ENCODE measurements at regions not wholly inside any gene's neighbourhood (a gene's known extent, or its start where the extent isn't known, plus 50 kb on each side); places are given as distances from the start of the nearest gene placed in this dataset.

DNA sequence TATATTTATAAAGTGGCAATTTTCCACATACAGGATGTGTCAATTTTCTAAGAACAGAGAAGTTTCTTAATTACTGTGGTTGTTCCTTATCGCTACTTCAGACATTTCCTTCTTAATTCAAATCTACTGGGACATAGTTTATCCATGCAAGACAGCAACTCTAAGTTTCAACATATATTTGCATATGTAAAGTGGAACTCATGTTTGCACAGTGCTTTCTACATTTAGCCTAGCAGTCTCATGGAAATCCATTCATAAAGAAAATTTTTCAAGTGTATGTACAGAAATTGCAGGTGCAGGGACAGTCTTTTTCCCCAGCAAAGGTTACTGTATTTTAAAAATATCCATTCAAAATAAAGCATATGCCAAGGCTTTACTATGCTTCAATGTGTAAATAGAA lies 956.7 kb upstream of the SEL1L start:
- no peak for DNase-seq

DNA sequence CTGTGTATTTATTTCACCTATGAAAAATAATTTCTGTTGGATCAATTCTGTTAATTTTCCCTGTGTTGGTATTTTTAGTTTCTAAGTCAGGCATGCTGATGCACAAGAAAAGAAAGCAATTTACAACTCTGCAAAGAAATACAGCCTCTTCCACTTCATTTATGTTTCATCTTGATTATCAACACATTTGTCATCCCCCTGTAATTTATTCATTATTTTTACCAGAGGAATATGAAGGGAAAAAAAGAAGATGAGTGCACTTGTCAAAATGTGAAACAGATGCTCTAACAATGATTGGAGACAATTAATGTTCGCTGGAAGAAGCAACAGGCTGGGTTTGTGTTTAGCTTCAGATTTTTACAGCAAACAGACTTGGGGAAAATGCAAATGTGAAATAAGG lies 958.5 kb upstream of the SEL1L start:
- DNase-seq: no peak

DNA sequence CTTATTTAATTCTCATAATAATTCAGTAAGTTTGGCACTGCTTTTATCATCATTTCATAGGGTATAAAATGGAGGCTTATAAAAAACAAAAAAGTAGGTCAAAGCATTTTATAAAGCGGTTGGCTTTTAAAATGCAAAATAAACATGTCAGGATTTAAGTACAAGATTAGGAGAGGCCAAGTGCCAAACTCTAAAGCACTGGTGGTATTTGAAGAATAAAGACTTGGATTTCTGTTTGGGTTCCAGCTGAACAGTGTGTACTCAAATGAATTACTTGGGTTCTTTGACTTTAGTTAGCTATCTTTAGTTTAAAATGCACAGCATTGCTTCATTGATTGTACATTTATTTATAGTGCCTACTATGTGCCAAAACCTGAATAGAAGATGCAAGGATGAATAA lies 966.6 kb upstream of the SEL1L start:
- DNase-seq: no peak

DNA sequence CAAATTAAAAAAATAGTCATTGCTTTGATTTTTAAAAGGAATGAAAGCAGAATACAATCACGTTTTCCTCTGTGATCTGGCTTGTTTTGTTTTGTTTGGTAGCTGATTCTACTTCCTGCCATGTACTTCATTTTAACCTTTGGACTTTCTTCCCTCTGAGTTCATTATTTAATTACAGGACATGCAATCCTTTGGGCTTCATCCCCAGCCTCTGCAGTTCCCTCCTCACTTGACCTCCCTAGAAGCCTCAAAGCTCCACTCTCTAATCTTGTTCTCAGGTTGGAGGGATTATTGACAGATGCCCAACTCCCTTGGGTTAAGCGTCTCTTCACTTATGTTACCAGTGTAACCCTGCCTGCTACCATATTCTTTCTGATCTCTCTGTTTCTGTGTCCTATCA lies 967.9 kb upstream of the SEL1L start:
- DNase-seq: no peak

DNA sequence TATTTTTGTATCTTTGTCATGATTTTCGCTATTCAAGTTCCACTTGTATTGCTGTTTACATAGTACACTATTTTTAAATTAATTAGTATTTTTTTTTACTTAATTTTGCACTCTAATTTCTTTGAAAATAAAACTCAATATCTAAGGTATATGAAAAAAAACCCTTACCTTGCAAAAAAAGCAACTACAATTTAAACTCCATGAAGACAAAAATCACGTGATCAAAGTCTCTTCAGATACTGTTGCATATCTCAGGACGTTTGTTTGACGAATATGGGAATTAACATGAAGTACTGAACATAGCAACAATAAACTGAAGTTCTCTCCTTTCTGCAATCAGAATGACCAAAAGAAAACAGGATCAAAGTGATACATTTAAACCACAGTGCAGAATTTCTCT lies 968.4 kb upstream of the SEL1L start:
- DNase-seq: no peak

DNA sequence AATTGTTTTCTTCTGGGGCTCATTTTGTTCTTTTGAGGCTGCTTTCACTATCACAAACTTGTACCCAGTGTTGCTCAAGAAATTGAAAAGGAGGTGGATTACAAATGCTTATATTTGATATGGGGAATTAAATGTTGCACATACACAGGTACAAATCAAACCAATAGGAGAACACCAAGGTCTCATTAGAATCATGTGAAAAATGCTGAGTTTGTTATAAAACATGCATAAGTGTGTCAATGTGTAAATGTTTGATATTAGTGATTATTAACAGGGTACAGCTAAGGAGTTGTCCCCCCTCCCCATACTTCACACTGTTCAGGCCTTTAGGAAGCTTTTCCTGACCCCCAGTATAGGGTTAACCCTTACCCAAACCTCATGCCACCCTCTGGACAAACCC lies 971.2 kb upstream of the SEL1L start:
- no peak for DNase-seq

DNA sequence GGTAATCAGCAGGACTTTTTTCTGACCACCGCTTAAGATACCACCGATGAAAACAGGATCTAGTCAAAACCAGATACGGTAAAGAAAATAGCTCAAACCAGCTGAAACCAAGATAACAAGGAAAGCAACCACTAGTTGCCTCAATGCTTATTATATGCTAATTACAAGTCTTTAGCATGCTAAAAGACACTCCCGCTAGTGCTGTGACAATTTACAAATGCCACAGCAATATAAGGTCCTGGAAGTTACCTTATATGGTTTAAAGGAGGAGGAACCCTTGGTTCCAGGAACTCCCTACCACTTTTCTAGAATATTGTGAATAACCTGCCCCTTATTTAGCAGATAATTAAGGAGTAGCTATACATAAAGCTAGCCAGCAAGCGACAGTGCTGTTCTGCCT lies 976.4 kb upstream of the SEL1L start:
- DNase-seq: no peak

DNA sequence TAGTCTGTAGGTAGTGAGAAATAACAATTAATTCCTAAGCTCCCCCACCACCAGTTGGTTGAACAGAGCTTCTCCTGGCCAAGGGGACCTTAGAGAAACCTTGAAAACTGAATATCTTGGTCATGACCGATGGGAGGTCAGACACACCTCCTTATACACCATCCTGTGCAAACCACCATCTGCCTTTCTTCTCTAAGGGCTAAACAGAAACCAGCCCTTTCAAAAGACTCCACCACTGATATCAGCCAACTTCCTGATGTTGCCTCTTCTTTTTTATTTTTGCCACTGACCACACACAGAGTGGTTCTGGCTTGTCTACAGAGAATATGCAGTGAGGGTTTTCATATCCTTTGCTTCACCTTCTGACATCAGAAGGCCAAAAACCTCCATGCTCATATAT lies 977.7 kb upstream of the SEL1L start:
- DNase-seq: no peak

DNA sequence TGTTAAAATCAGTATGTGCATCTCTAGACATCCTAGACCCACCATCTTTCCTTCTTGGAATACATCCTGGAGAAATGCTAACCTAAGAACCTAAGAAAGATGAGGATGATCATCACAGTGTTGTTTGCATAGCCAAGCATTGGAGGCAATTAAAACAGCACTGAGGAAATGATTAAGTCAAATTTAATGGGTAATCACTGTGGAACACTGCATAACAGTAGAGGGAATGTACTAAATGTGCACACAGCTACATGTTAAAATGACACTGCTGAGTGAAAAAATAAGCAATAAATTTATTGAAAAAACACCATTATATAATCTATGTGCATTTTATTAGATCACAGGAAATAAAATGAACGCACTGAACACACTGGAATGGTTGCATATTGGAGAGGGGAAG lies 987.1 kb upstream of the SEL1L start:
- no peak for DNase-seq

DNA sequence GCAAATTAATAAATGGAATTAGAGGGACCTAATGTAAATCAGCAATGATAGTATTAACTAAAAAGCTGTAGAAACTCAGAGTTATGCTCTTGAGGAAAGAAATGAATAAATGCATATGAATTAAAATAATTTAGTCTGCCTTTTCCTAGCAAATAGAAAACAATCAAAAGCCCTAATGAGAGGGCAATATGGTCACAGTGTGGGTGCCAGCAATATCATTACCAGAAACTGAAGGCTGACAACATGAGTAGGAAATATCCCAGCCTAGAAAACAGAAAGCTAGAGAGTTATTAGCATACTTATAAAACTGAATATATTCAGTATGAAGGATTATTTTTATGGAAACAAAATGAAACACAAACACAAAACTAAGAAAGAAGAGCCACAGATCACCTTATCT lies 987.5 kb upstream of the SEL1L start:
- DNase-seq: no peak

DNA sequence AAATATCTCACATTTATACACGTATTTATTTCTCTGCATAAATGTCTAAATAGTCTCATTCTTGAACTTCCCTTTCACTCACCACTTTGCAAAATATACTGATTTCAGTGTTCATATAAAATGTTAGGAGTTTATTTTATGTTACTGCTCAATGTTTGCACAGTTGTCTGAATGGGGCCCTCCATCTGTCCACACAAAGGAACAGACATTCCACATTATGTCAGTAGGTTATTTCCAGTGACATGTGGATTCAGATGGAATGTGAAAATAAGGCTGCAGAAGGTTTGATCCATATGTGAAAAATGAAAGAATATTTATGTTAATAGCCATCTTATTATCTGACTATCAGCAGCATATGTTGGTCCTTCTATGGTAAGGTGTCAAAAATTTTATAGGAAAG lies 994.4 kb upstream of the SEL1L start:
- no peak for DNase-seq

DNA sequence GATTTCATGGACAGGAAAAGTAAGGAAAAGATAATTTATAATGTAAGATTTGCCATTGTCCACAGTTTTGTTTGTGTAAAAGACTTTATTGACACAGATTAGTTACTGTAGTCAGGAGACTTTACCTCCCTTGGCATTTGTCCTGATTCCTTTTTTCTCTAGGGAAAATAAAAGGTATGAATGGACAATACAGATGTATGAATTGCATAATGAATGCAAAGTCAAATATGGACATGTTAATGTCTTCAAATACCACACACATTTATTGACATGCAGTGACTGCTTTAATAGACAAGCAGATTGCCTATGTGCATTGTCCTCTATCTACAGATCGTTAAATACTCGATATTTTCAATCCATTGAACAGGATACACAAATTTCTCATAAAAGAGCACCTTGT lies 999.7 kb upstream of the SEL1L start:
- DNase-seq: no peak

DNA sequence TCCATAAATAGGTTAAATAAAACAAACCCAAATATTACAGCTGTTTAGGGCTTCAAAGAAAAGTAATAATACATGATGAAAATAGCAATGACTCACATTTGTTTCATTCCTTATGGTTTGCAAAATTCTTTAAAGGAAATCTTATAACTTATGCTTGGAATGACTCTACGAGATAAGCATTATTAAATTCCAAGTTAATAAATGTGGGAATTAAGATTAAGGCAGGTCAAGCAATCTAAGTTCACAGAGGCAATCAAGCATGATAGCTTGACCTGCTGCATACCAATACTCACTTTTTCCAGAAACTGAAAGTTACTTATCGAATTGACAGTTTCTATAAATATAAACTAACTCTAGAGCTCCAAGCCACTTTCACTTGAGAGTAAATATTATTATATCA lies 1002.9 kb upstream of the SEL1L start:
- DNase-seq: no peak

DNA sequence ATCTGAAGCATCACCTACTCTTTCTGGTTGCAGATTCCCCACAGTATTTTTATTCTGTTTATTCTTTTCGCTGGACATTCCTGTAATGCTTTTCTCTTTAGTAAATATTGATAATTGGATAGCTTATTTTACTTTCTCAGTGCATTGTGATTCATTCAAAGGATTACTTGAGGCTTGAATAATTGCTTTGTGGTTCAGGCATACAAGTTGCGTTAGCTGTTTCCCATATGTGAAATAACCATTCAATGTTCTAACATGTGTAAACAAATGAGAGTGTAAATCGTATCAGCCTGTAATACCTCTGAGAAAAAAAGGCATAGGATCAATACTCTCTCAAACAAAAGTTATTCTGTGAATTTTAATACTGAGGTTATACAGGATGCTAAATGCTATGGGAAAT lies 1004.2 kb upstream of the SEL1L start:
- no peak for DNase-seq

DNA sequence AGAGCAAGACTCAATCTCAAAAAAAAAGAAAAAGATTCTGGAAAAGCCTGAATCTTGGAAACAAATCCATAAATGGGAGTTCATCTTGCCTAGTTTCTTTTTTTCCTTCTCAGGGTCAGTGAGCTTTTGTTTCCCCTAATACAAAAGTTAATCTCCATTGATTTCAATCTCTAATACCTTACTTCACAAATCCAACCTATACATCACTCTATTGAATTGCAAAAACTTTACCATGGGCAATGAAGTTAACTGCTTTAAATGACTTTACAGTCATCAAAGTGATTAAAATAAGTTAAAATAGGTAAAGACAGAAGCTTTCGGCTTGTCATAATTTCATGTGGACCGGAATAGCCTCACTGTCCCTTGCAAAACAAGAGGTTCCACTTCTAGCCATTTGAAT lies 1012.7 kb upstream of the SEL1L start:
- DNase-seq: no peak

DNA sequence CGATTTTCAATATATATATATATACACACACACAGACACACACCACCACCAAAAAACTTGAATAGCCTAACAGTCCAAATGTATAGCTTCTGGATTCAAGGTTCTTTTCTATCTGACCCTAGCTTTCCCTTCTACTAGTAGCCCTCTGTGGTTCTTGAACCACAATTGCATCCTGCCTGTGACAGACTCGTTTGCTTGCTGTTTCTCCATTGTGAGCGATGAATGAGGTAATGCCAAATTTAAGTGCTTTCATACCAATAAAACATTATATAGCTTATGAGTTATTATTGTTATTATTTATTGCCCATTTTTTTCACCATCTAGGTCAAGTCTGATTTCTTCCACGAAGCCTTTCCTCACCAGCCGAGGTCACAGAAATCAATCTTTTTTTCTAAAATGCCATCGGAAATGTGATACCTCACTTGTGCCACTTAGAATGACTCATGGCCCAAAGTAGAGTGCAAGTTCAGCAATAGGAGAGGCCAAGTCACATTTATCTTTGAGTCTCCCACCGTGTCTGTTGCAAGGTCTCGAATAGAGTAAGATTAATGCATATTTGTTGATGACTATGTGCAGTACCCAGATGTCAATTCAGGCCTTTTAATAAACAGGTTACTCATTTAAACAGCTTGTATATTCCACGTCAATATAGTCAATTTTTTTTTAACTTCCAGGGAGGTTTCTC lies 1015.8 kb upstream of the SEL1L start:
- no peak for DNase-seq

DNA sequence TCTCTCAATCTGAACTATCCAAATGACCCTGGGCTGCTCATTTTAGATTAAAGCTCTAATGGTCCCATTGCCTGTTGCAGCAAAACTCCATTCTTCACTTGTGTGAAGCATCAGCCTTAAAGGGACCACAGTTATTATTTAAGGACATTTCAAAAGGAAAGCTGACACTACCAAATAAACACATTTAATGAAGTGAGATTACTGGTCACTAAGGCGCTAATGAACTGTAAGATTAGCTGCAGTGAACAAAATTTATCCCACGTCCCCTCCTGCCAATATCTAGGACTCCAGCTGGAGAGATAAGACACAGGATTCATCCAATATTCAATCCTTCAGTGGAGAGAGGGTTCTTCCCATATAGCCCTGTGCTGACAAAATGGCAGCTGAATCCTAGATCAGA lies 1029.2 kb upstream of the SEL1L start:
- DNase-seq: no peak

DNA sequence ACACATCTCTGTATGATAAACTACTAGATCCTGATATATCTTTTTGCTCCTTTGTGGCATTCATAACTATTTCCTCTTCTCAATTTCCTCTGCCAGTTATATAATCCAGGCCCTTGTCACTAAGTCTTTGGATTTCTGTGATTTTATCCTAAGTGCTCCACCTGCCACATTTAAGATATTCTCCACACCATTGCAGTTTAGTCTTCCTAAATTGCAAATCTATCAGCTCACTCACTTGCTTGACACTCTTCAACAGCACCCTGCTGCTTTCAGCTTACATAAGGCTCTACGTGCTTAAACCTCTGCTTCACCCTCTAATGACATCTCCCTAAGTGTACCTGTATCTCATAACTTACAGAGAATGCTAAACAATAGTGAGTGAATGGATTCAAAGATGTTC lies 1032.2 kb upstream of the SEL1L start:
- DNase-seq: no peak

DNA sequence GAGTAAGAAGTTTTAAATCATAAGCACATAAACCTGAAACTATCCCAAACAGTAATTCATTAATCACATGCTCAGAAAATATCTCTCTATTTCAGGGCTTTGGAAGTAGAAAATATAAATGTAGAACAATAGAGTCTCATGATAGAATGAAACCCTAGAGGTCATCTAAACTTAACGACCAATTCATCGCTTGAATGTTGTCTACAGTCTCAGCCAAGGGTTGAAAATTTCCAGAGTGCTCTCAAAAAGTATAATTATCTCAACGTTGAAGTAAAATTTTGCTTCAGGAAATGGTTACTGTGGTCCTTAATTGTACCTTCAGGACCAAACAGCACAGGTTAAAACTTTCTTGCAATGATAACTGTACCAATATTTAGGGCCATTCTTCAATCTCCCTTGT lies 1053.6 kb upstream of the SEL1L start:
- no peak for DNase-seq

DNA sequence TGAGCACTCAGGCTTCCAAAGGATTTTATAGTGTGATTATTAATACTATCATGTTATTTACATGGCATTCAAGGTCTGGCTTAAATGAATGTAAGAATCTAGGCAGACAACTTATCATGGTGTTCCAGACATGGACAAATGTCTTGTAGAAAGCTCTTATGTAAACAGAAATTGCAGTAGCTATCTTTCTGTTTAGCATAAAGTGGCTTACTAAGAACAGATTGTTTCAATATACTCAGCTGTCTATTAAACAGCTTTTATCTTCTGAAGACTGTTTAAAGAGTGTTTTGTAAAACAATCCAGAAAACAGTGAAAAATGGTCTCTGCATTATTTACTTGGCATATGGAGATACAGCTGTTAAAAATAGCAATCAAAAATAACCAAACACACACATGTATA lies 1061.8 kb upstream of the SEL1L start:
- no peak for DNase-seq

DNA sequence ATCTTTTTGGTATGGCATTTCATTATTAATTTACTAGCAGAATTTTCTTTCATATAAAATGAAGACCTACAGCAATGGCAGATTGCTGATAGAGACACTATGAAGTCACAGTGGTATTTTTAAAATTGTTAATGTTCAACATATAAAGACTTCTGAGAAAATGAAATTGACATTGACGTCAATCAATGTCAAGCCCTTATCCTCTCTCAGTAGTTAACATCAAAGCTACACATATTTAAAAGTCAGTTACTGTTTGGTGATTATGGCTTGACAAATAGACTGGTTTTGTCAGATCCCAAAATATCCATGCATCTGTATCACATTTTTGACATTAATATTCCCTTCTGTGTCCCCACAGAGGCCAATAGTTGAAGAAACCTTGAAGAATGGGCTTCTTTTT lies 1069.1 kb upstream of the SEL1L start:
- no peak for DNase-seq

DNA sequence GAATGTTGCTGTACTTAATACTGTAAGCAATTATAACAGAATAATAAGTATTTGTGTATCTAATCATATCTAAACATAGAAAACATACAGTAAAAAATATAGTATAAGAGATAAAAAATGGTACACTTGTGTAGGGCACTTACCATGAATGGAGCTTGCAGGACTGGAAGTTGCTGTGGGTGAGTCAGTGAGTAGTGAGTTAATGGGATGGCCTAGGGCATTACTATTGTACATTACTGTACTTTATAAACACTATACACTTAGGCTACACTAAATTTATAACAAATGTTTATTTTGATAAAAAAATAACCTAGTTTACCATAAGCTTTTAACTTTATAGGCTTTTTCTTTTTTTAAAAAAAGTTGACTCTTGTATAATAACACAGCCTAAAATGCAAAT lies 1071.2 kb upstream of the SEL1L start:
- no peak for DNase-seq

DNA sequence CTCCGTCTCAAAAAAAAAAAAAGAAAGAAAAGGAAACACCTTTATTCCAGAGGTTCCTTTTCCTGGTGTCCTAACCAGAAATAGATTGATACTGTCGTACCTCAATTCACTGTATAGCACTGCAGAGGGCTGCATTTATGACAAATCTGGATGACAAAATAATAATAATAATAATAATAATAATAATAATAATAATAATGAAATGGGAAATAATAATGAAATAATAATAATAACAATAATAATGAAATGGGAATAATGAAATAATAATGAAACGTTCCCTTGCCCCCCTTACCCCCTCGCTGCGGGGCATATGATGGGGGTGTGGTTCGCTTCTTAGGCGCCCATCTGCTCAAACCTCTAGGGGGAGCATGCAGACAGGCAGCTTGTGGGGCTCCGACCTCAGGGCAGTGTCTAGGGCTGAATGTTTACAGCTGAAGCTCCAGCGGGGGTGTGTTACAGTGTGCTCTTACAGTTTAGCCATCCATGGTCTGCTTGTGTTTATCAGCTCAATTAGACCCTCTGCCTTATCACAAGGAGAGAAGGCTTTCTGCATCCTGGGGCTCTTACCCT lies 1088.3 kb upstream of the SEL1L start:
- DNase-seq: no peak

DNA sequence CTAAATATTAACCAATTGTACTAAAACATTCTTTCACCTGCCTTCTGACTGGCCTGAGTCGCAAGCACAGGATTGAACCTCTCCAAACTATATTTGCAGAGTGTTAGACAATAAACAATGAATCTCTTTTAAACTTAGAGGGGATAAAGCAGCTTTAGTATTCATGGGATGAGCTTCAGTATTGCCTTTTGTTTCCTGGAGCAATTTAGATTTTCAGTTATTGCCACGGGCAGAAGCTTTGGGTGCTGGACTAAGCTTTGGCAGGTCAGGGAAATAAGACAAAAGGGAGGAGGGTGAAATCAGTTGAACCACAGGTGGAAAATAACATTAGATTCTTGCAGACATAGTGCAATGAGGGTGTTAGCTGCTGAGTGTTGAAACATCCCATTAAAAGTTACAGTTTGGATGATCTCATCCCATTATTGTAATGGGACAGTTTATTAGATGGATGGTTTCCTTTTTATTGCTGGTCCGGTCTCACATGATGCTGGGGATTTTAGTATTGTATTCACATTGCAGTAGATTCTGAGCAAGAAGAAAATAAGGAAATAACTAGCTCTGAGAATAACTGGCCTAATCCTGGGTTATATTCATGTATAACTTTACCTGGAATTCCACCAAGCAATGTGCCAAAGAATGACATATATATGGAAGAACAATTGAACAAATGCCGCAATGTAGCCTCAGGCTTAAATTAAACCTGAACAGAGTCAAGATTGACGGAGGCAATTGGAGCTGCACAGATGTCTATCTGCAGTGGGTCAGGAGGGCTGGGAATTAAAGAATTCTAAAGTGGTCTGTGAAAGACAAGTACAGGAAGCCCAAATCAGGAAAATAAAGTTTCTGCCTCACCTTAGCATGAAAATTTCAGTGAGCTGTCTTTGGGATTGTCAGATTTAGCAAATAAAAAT lies 1092.8 kb upstream of the SEL1L start:
- DNase-seq: no peak

Measured in inflammatory macrophage (primary cell).